NCI-H187 (cell line): ENCODE measurements at regions not wholly inside any gene's neighbourhood (a gene's known extent, or its start where the extent isn't known, plus 50 kb on each side); places are given as distances from the start of the nearest gene placed in this dataset.
"Not testable (repeated sequence)": the region's sequence is repeated elsewhere in the genome, so short reads cannot be mapped to it uniquely, and the experiment has no call there.

ENCODE experiments used
- DNase-seq, 2 experiments: peaks; one replicate each; lab custom pipeline; 2025; lab: John Stamatoyannopoulos, UW

DNA sequence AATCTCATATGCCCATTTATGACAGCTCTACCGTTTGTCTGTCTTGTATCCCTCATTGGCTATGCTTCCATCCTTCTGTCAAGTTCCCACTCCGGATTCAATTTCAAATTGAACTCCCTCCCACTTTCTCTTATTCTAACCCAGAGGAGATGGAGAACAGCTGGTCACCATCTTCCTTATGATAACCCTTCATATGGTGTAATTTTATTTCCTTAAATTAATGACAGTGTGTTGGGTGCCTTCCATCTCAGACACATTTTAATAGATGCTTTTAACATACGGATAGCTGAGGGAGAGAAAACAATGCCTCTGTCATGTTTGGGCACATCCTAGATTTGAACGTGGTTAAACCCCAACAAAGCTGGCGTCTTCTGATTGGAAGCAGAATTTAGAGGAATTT lies 103.0 kb upstream of the PLXNA2 start:
- no peak for DNase-seq

DNA sequence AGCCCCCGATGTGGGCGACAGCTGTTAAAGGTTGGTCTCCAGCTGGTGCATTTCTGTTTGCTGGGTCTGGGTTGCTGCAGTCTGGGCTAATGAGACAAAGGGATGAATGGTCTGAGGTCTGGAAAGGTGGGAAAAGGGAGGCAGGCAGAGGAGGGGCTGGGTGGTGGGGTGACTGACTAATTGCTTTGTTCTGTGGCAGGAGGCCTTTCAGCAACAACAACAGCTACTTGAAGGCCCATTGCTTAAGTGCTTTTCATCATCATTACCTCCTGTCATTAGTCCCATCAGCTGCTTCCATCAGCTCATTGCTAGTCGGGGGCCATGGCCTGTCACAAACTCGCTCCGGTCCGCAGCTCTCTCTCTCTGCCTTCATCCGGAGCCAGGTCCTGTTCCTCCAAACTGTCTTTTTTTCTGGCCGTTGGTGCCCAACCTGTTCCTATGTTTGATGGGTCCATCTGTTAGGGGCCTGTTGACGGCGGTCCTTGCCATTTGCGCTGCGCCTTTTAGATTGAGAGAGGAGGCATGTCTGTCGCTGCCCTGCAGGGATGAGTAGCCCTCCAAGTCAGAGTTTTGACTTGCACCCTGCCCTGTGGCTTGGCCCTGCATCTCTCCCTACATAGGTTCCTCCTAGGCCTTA lies 105.6 kb upstream of the PLXNA2 start:
- DNase-seq = no peak

DNA sequence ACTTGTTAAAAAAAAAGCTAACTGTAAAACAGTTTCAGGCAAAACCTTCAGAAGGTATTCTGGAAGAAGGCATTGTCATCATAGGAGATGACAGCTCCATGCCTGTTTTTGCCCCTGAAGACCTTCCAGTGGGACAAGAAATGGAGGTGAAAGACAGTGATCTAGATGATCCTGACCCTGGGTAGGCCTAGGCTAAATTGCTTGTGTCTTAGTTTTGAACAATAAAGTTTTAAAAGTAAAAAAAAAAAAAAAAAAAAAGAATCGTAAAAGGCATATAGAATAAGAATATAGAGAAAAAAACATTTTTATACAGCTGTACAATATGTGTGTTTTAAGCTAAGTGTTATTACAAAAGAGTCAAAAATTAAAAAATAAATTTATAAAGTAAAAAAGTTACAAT lies 106.6 kb upstream of the PLXNA2 start:
- no peak for DNase-seq

- no peak for DNase-seq
Observed at GRCh38 chr1:208351838-208352237, 107.7 kb upstream of the PLXNA2 start.

DNA sequence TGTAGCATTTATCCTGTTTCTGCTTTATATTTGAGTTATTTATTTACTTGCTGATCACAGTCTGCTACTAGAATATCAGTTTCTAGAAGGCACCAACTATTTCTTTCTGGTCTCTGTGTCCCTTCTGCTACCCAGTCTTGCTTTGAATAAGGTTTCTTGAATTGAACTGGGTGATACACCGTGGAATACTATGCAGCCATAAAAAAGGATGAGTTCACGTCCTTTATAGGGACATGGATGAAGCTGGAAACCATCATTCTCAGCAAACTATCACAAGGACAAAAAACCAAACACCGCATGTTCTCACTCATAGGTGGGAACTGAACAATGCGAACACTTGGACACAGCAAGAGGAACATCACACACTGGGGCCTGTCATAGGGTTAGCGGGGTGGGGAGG lies 109.6 kb upstream of the PLXNA2 start:
- not testable (repeated sequence) for DNase-seq

DNA sequence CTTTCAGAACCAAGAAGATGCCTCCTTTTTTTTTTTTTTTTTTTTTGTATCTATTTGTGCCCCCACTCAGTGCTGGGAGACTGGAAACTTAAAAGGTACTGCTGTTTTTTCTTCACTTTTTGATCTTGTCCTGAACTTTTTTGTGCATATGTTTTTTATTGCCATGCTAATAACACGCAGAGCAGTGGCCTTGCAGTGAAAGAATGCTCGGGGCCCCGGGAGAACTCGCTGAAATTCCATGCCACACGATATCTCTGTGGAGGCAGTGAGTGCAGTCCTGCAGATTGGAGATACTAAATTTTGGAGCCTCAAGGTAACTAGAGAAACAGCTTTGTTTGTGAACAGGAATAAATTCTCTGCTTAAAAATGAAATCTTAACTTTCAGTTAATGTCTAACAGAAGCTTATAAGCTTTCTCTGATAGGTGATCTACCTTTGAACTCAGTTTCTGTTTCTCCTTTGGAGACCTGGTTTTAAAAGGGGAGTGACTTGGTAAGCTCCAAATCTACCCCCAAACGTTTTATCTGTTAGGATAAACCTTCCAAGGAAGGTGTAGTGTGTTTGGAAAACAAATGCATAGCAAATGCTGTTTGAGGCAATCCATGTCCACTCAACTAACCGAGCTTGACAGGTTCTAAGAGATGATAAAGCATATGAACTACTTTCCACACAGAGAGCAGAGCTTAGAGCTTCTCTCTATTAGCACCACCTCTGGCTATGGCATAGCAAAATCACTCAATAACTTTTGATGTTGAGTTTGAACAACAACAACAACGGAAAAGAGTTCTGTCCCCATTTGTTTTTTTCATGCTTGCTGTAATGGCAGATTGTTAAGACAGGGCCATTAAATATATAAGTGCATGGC lies 113.7 kb upstream of the PLXNA2 start:
- DNase-seq = no peak

GRCh38 chr1:208358651-208359050 lies 114.5 kb upstream of the PLXNA2 start:
- DNase-seq = no peak

DNA sequence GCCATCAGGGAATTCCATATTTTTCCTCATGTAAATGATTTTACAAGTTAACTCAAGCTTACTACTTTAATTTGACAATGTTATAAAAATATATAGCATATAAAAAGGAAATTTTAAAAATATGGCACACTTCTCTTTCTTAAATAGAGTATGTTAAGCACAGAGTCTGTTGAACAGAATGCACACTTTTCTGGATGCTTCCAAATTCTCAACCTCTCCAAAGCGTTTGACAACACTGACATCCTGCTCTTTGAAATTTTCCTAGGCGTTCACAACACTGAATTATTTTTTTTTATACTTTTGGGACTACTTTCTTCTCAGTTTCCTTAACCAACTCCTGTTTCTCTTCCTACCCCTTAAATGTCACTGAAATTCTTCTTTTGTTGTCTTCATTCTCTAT lies 117.8 kb upstream of the PLXNA2 start:
- no peak for DNase-seq

DNA sequence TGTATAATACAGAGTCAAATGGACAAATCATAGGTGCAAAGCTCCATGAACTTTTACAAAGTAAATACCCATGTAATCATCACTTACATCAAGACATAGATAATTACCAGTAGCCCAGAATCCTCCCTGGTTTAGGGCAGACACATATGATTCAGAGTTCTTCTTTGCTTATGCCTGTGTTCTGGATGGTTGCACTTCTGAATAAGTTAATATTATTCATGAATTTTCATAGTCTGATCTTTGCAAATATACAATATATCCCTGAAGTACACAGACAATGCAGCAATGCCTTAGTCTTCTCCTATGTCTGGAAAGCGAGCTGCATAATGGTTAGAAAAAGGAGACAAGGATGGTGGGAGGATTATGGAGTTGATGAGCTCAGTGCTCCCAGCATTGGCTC lies 122.4 kb upstream of the PLXNA2 start:
- DNase-seq = no peak

- no peak for DNase-seq
Observed at GRCh38 chr1:208369045-208369444, 124.9 kb upstream of the PLXNA2 start.

GRCh38 chr1:208369658-208370057 lies 125.5 kb upstream of the PLXNA2 start:
- DNase-seq = no peak

- no peak for DNase-seq
Observed at GRCh38 chr1:208374391-208374941, 130.3 kb upstream of the PLXNA2 start.

- no peak for DNase-seq
Observed at GRCh38 chr1:208381481-208381880, 137.3 kb upstream of the PLXNA2 start.

DNA sequence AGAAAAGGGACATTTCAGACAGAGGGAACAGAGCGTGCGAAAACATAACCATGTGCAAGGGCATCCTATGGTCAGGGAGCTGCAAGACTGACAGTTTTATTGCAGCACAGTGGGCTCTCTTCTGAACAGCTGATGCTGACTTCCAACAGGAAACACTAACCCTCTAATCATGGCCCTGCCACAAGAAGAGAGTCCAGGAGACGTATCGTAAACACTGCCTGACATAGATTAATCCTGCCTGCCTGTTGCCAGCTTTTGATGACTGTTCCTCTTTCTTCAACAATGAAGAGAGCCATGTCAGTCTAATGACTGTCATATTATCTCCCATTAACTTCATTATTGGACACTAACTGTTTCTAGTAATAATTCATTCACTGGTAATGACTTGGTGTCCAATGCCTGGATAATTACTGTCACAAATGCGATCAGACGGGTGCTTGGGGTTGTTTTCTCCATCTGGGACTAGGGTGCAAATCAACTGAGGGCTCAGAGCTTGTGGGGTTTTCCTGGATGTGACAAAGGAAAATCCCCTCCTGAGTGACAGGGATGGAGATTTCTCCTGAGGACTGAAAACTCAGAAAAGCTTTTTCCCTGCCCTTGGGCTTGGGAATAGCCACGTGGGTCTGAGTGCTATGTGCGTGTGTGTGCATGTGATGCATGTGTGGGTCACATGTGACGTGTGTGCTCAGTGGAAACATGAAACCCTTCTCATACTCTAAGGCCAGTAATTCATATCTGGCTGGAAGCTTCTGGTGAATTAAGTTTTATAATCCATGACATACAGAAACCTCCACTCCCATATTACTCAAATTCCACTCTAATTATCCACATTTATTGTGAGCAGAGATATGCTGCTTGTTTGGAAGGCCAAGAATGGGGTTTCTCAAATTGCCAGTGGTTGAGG lies 144.0 kb upstream of the PLXNA2 start:
- no peak for DNase-seq

- DNase-seq = no peak
Observed at GRCh38 chr1:208393416-208393815, 149.2 kb upstream of the PLXNA2 start.

GRCh38 chr1:208393826-208394225 lies 149.6 kb upstream of the PLXNA2 start:
- no peak for DNase-seq

DNA sequence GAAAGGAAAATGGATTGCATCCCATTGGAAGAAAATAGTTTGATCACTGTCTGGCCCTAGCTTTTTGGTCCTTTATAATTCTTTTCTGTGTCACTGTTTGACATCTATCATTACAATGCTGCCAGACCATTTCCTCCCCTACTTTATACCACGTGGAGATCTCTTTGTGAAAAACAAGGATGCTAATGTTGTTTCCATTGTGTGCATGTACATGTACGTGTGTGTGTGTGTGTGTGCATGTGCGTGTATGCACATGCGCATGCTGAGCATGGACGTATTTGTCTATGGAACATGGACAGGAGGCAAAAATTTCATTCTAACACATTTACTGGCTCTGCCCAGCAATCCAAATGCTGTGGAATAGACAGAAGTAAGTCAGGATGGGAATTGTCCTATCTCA lies 153.1 kb upstream of the PLXNA2 start:
- DNase-seq = no peak

GRCh38 chr1:208405014-208405413 lies 160.8 kb upstream of the PLXNA2 start:
- no peak for DNase-seq

GRCh38 chr1:208409176-208409575 lies 165.0 kb upstream of the PLXNA2 start:
- DNase-seq = no peak

- DNase-seq = no peak
Observed at GRCh38 chr1:208410409-208410808, 166.2 kb upstream of the PLXNA2 start.

GRCh38 chr1:208413006-208413405 lies 168.8 kb upstream of the PLXNA2 start:
- no peak for DNase-seq

- no peak for DNase-seq
Observed at GRCh38 chr1:208418667-208419066, 174.5 kb upstream of the PLXNA2 start.
